Activated T-cell treated with anti-CD3 and anti-CD28 coated beads, Interleukin-2, amount 50 U/mL, for 72 hours (primary cell): ENCODE measurements at regions not wholly inside any gene's neighbourhood (a gene's known extent, or its start where the extent isn't known, plus 50 kb on each side); places are given as distances from the start of the nearest gene placed in this dataset.

Source experiments
- ATAC-seq, 2 donors: fragments of 150-1000 bp; cut with Tn5 transposase; replicated peaks in 1 of 2; 2 replicates each; pipeline ENCODE4 v1.10.0; 2021; ENCODE audit warnings: moderate library complexity in 2 of 2, mild to moderate bottlenecking in 1 of 2
- DNase-seq, 2 donors: peaks; one replicate each; pipeline ENCODE4 v3.0.0; 2021 to 2022; ENCODE audit warnings: mixed read lengths in 1 of 2
- H3K27ac Mint-ChIP-seq: one replicate; pipeline ENCODE4 v1.8.0; 2022; ENCODE audit warnings: mild to moderate bottlenecking, moderate library complexity, mixed read lengths
- H3K27me3 Mint-ChIP-seq: one replicate; pipeline ENCODE4 v1.8.0; 2022; ENCODE audit warnings: low read depth, mixed read lengths
- H3K36me3 Mint-ChIP-seq, 2 donors: one replicate each; pipeline ENCODE4 v1.8.0; 2022; ENCODE audit warnings: mixed read lengths in 2 of 2, mild to moderate bottlenecking in 1 of 2; ENCODE audit not compliant: insufficient read depth in 2 of 2
- H3K4me1 Mint-ChIP-seq: one replicate; pipeline ENCODE4 v1.8.0; 2022; ENCODE audit warnings: low read depth, mixed read lengths
- H3K4me3 Mint-ChIP-seq, 2 donors: one replicate each; pipeline ENCODE4 v1.8.0; 2022; ENCODE audit warnings: mild to moderate bottlenecking in 2 of 2, mixed read lengths in 2 of 2, moderate library complexity in 2 of 2
- H3K9me3 Mint-ChIP-seq, 2 donors: one replicate each; pipeline ENCODE4 v1.8.0; 2022; ENCODE audit warnings: mixed read lengths in 2 of 2

DNA sequence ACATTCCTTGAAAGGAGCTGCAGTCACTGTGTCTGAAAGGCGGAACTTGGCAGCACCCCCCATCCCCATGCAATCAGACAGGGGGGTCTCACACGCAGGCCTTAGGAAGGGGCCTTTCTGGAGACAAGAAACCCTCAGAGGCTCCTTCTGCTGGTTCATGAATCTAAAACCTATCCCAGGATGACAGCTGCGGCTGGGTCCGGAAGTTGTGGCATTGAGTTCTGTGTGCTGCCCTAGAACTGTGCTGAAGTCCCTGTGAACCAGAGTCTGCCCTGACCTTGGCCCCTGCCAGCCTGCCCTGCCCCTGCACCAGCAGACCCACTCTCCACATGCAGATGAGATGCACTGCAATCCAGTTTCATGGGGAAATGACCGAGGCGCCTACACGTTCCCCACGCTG lies 268.0 kb downstream of the CTTN start:
- no peak overlapping the region for H3K4me3 Mint-ChIP-seq
- H3K36me3 Mint-ChIP-seq: no peaks in the 10 kb centered on the region
- peaks cover 30% of the 10 kb centered on the region for H3K27me3 Mint-ChIP-seq
- H3K27ac Mint-ChIP-seq: no peak overlapping the region
- H3K4me1 Mint-ChIP-seq: no peaks in the 10 kb centered on the region
- DNase-seq (no peak), ATAC-seq (no peak)
- no peaks in the 10 kb centered on the region for H3K9me3 Mint-ChIP-seq

DNA sequence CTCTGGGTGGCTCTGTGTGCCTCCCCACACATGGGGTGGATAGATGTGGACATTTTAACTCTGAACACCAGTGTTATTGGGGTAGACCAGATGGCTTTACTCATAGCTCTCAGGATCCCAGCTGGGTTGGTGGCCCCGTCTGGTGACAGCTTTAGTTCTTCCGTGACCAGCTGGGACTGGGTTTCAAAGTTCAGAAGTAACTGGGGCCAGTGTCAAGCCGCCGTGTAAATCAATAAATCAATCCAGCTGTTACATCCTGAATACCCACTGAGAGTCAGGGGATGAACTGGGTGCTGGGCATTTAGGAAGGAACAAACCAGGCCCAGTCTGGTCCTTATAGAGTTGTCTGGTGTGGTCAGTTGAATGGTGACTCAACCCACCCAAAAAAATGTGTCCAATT lies 269.4 kb downstream of the CTTN start:
- Mint-ChIP-seq H3K4me3 (no peak overlapping the region), H3K36me3 (no peaks in the 10 kb centered on the region), H3K27me3 (peaks cover 32% of the 10 kb centered on the region), H3K27ac (no peak overlapping the region), H3K4me1 (no peaks in the 10 kb centered on the region), H3K9me3 (no peaks in the 10 kb centered on the region)
- no peak for DNase-seq
- ATAC-seq: no peak

DNA sequence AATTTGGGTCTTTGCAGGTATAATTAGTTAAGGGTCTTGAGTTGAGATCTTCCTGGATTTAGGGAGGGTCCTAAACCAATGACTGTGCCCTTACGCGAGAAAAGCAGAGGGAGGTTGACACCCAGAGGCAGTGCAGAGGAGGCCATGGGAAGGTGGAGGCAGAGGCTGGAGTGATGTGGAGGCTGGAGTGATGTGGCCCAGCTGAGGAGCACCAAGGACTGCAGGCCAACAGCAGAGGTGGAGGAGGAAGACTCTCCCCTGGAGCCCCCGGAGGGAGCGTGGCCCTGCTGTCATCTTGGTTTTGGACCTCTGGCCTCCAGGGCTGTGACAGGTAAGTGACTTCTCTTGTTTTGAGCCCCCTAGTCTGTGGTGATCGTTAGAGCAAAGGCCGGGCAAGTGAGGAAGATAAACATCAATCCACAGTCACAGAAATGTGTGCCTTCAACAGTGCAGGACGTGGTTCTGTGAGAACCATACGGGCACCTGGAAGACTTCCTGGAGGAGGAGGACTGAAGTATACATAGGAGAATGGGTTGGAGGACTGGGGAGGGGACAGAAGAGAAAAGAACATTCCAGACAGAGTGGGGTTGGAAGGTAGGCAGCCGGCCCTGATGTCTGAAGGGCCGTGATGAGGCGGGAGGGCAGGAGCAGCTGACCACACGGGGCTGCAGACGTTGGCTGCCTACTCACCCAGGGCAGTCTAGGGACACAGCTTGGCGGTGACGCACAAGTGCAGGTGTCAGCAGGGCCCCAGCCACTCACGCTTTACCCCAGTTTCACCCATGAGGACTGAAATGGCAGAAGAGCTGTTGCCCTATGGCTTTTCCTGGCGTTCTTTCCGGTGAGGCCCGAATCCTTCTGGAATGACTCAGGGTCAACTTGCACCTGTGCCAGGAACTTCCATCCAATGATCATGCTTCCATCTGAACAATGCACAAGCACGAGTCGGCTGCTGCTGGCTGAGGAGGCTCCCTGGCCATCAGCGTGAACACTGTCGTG lies 270.2 kb downstream of the CTTN start:
- no peaks in the 10 kb centered on the region for H3K36me3 Mint-ChIP-seq
- no peak overlapping the region for H3K4me3 Mint-ChIP-seq
- peaks cover 32% of the 10 kb centered on the region for H3K27me3 Mint-ChIP-seq
- DNase-seq (no peak), ATAC-seq (no peak)
- no peaks in the 10 kb centered on the region for H3K4me1 Mint-ChIP-seq
- no peak overlapping the region for H3K27ac Mint-ChIP-seq
- no peaks in the 10 kb centered on the region for H3K9me3 Mint-ChIP-seq

DNA sequence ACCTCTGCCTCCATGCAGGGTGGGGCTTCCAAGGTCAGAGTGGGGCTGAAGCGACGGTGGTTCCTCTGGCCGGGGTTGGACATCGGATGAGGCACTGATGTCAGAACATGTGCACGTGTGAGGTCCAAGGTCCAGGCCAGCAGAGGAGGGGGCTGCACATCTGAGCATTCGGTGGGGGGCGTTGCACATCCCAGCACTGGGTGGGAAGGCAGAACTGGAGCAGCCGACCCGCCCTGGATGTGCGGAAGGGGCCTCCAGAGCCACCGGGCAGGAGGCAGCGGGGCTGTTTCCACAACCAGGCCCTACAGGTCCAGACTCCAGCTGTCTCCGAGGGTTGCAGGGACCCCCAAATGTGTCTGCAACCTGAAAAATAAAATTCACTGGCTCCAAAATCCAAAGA lies 271.0 kb downstream of the CTTN start:
- peaks cover 30% of the 10 kb centered on the region for H3K27me3 Mint-ChIP-seq
- no peak overlapping the region for H3K27ac Mint-ChIP-seq
- no peaks in the 10 kb centered on the region for H3K36me3 Mint-ChIP-seq
- peaks cover 0 to 2% of the 10 kb centered on the region in 2 donors for H3K9me3 Mint-ChIP-seq
- DNase-seq (no peak), ATAC-seq (no peak)
- no peaks in the 10 kb centered on the region for H3K4me1 Mint-ChIP-seq
- H3K4me3 Mint-ChIP-seq: no peak overlapping the region

DNA sequence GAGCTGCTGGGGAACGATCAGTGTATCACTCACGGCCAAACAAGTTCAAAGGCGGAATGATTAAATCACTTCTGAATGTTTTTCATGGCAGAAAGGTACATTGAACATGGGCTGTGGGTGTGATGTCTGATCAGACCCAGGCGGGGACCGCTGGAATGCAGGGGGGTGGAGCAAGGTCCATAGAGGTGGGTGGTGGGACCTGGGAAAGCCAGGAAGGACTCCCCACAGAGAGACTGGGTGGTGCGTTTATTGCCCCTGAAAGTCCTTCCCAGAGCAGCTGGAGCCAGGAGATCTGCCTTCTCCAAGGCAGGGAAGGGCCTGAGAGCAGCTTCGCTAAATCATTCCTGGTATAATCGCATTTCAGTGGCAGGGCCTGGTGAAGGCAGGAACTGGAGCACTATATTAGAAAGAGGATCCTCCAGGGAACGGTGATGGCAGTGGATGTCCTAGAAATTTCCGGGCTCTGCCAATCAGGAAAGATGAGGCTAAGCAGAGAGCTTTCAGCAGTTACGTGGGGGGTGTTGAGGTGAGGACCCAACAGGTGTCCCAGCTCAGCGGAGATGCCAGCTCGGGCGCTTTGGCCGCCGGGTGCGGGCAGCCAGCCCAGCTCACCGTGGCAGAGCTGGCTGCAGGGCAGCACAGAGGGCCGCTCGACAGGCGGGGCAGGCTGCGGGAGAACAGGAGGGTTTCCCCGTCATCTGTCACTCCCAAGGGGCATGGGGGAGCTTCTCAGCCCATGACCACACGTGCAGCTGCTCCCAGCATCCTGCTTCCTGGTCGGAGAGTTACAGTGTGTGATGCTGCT lies 271.7 kb downstream of the CTTN start:
- Mint-ChIP-seq H3K4me3 (no peak overlapping the region), H3K36me3 (no peaks in the 10 kb centered on the region), H3K27me3 (peaks cover 22% of the 10 kb centered on the region), H3K27ac (no peak overlapping the region), H3K4me1 (no peaks in the 10 kb centered on the region), H3K9me3 (peaks cover 0 to 2% of the 10 kb centered on the region in 2 donors)
- DNase-seq: no peak
- no peak for ATAC-seq

DNA sequence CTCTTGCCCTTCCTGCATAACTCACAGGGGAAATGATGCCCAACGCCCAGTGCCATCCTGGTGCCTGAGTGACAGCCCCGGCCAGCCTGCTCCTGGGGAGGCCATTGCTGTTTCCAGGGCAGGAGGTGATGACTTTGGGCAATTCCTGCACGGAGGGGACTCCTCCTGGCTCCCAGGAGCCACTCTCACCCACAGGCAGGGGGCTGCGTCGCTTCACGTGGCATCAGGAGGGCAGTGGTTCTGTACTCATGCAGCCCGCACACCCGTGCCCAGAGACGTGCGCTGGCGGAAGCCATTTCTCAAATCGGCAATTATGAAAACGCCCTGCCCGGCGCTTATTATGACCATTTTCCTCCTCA lies 272.3 kb downstream of the CTTN start:
- Mint-ChIP-seq H3K4me3 (no peak overlapping the region), H3K27ac (no peak overlapping the region), H3K4me1 (no peaks in the 10 kb centered on the region), H3K36me3 (no peaks in the 10 kb centered on the region), H3K9me3 (peaks cover 0 to 2% of the 10 kb centered on the region in 2 donors), H3K27me3 (peaks cover 19% of the 10 kb centered on the region)
- DNase-seq (no peak), ATAC-seq (no peak)

DNA sequence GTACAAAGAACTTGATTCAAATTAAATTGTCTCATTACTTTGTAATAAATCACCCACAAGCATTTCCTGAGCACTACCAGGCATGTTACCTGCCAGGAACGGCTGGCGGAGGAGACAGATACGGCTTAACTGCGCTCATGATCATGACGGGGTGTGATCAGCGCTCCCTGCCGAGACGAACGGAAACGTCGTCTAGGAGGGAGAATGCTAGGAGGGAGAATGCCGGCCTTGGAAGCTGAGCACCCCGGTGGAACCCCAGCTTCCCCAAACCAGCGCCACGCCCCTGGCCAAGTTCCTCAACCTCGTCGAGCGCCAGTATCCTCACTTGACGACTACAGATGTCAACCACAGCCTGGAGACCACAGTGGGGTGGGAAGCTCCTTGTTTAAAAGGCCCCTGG lies 272.8 kb downstream of the CTTN start:
- ATAC-seq: no peak
- no peak for DNase-seq
- H3K9me3 Mint-ChIP-seq: peaks cover 0 to 2% of the 10 kb centered on the region in 2 donors
- no peak overlapping the region for H3K27ac Mint-ChIP-seq
- no peaks in the 10 kb centered on the region for H3K4me1 Mint-ChIP-seq
- peaks cover 19% of the 10 kb centered on the region for H3K27me3 Mint-ChIP-seq
- H3K36me3 Mint-ChIP-seq: no peaks in the 10 kb centered on the region
- no peak overlapping the region for H3K4me3 Mint-ChIP-seq

DNA sequence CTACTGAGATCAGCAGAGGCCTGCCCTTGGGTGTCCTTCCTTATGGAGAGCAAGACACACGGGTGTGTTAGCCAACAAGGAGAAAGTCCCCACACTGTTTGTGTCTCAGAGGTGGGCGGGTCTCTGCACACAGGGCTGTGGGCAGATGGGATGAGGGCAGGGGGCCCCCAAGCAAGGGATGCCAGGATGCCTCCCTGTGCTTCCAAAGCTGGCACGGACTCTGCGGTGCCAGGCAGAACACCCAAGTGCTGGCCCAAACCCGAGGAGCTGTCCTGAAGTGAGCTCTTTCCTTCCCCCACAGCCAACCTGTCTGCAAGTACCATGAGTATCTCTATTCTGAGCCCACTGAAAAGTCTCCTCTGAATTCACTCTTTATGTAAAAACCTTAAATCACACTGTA lies 273.3 kb downstream of the CTTN start:
- DNase-seq: no peak
- no peaks in the 10 kb centered on the region for H3K4me1 Mint-ChIP-seq
- H3K4me3 Mint-ChIP-seq: no peak overlapping the region
- H3K9me3 Mint-ChIP-seq: peaks cover 0 to 2% of the 10 kb centered on the region in 2 donors
- peaks cover 18% of the 10 kb centered on the region for H3K27me3 Mint-ChIP-seq
- no peak for ATAC-seq
- no peaks in the 10 kb centered on the region for H3K36me3 Mint-ChIP-seq
- no peak overlapping the region for H3K27ac Mint-ChIP-seq

DNA sequence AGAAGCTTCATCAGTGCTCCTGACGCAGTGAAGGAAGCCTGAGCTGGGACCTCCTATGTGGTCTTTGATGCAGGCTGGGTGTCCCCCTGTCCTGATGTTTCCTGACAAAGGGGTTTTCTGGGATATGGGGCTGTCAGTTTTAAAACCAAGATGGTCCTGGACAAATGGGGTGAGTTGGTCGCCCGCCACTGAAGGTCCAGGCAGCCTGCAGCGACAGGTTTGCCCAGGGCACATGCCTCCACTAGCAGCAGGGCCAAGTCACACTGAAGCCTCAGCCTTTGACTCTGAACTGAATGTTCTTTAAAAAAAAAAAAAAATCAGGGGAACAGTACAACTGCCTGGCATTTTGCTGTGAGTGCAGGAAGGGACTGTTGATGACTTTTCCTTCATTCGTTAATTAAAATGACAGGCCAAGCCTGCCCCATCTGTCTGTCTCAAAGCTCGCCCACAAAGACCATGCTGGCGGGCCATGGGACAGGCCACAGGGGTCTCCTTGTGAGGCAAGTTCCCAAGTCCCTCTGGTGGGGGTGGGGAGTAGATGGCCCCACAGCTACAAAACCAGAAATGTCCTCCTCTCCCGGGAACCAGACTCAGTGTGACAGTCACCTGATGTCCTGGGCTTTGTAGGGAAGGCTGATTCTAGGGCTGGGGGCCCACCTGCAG lies 274.8 kb downstream of the CTTN start:
- ATAC-seq (no peak), DNase-seq (no peak)
- H3K27ac Mint-ChIP-seq: no peak overlapping the region
- no peaks in the 10 kb centered on the region for H3K36me3 Mint-ChIP-seq
- H3K4me3 Mint-ChIP-seq: no peak overlapping the region
- H3K27me3 Mint-ChIP-seq: peaks cover 12% of the 10 kb centered on the region
- H3K4me1 Mint-ChIP-seq: no peaks in the 10 kb centered on the region
- H3K9me3 Mint-ChIP-seq: peaks cover 0 to 2% of the 10 kb centered on the region in 2 donors

DNA sequence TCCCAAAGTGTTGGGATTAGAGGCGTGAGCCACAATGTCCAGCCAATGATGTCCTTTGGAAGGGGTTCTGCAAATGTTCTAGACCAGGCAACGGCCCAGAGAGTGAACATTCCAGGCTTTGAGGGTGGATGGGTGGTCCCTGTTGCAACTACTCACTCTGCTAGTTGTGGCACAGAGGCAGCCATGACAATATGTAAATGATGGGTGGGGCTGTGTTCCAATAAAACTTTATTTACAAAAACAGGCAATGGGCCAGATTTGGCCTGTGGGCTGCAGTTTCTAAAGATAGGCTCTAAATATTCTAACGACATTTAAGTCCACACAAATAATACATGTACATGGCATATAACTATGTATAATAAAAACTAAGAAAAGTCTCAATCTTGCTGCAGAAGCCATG lies 276.3 kb downstream of the CTTN start:
- peaks cover 7% of the 10 kb centered on the region for H3K27me3 Mint-ChIP-seq
- H3K36me3 Mint-ChIP-seq: no peaks in the 10 kb centered on the region
- DNase-seq: no peak
- no peak overlapping the region for H3K27ac Mint-ChIP-seq
- peaks cover 0 to 2% of the 10 kb centered on the region in 2 donors for H3K9me3 Mint-ChIP-seq
- no peak overlapping the region for H3K4me3 Mint-ChIP-seq
- no peak for ATAC-seq
- H3K4me1 Mint-ChIP-seq: no peaks in the 10 kb centered on the region

DNA sequence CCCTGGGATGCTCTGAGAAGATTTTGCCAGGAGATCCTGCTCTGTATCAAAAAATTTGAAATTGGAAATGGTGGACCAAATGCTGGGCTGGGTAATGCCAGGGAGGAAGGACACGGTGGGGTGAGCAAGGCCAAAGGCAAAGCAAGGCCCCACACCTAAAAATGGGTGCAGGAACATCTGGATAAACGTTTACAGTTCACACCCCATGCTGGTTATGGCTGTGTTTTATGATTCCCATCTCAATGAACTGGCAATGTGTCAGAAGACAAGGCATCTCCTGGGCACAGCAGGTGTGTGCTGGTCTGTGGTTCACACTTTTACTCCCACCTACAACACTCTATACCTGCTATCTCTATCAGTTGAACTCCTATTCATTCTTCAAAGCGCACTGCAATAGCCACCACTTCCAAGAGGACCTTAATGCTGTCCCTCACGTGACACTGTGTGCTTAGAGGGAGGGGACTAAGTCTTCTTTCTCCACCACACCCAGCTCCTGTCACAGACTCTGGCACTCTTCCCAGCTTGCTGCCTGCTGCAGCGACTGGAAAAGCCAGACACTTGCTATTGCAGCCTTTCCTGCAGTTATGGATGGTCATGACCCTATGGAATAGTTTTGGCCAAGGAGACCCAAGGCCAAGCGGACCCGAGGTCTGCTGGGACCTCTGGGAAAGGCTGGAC lies 277.5 kb downstream of the CTTN start:
- ATAC-seq (no peak), DNase-seq (no peak)
- peaks cover 7% of the 10 kb centered on the region for H3K27me3 Mint-ChIP-seq
- peaks cover 0 to 2% of the 10 kb centered on the region in 2 donors for H3K9me3 Mint-ChIP-seq
- H3K4me3 Mint-ChIP-seq: no peak overlapping the region
- no peak overlapping the region for H3K27ac Mint-ChIP-seq
- peaks cover 5% of the 10 kb centered on the region for H3K4me1 Mint-ChIP-seq
- no peaks in the 10 kb centered on the region for H3K36me3 Mint-ChIP-seq

DNA sequence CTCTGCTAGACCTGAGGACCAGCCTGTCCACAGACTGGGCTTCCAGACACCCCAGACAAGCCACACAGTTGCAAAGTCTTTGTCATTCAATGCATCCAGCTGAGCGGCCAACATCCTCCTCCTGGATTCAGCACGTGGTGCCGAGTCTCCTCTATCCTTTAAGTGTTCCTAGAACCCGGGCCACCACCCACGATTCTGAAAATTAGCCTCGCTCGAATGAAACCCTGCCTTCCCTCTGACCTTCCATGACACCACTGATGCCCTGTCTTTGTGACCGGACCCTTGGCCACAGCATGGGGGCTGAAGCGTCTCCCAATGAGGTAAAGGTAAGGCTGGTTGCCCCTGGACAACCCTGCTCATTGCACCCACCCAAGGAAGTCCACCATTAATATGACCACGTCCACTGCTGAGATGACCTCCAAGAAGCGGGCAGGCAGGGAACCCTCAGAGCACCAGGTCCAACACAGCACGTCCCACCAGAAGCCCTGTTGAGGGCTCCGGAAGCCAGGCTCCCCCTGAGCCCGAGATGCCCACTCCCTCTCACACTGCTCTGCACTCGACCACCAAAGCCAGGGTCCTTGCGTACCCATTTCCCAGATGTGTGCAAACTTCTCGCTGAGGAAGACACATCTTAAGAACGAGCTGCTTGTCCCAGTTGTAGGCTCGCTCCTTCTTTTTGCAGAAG lies 279.0 kb downstream of the CTTN start:
- peaks cover 6% of the 10 kb centered on the region for H3K4me1 Mint-ChIP-seq
- DNase-seq (no peak), ATAC-seq (no peak)
- peaks cover 0 to 2% of the 10 kb centered on the region in 2 donors for H3K9me3 Mint-ChIP-seq
- H3K4me3 Mint-ChIP-seq: no peak overlapping the region
- peaks cover 4% of the 10 kb centered on the region for H3K27me3 Mint-ChIP-seq
- H3K27ac Mint-ChIP-seq: no peak overlapping the region
- H3K36me3 Mint-ChIP-seq: no peaks in the 10 kb centered on the region
